ENCODE measurements at regions not wholly inside any gene's neighbourhood (a gene's known extent, or its start where the extent isn't known, plus 50 kb on each side); places are given as distances from the start of the nearest gene placed in this dataset.

DNA sequence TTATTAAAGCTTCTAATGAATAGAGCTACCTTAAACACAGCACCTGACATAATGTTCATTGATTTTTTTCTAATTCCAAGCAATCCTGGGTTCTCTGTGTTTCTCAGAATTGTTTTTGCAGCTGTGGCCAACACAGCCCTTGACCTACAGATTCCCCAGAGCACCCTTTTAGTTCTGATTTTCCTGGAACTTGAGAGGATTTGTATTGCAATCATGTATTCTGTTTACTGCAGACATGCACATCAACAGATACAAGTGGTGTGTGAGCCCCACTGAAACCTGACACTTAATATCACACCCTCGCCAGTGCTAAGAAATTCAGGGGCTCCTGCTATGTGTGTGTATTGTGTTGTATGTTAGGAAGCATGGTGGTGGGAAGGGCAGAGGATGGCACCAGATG is 344.2 kb upstream of the POM121L12 start:
- Mint-ChIP-seq H3K4me1 (peaks cover under 1% of the 10 kb centered on the region), H3K27me3 (ENCODE audit: low read depth) (no peaks in the 10 kb centered on the region), H3K36me3 (ENCODE audit: low read depth) (no peaks in the 10 kb centered on the region), H3K4me3 (no peak overlapping the region), H3K9me3 (no peaks in the 10 kb centered on the region), H3K27ac (no peak overlapping the region)
- TF ChIP-seq, protein P1, sequence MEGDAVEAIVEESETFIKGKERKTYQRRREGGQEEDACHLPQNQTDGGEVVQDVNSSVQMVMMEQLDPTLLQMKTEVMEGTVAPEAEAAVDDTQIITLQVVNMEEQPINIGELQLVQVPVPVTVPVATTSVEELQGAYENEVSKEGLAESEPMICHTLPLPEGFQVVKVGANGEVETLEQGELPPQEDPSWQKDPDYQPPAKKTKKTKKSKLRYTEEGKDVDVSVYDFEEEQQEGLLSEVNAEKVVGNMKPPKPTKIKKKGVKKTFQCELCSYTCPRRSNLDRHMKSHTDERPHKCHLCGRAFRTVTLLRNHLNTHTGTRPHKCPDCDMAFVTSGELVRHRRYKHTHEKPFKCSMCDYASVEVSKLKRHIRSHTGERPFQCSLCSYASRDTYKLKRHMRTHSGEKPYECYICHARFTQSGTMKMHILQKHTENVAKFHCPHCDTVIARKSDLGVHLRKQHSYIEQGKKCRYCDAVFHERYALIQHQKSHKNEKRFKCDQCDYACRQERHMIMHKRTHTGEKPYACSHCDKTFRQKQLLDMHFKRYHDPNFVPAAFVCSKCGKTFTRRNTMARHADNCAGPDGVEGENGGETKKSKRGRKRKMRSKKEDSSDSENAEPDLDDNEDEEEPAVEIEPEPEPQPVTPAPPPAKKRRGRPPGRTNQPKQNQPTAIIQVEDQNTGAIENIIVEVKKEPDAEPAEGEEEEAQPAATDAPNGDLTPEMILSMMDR (IDR thresholded peaks at IDR 0.05; ENCODE audit: unreplicated experiment in 3 of 3) = no peak

DNA sequence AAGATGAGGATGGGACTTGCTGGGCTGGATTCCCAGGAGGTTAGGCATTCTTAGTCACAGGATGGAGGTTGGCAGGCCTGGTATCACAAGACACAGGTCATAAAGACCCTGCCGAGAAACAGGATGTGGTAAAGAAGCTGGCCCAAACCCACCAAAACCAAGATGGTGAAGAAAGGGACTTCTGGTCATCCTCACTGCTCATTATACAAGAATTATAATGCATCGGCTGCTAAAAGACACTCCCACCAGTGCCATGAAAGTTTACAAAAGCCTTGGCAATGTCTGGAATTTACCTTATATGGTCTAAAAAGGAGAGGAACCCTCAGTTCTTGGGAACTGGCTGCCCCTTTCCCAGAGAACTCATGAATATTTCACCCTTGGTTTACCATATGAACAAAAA is 345.5 kb upstream of the POM121L12 start:
- no peak overlapping the region for H3K27ac Mint-ChIP-seq
- no peaks in the 10 kb centered on the region for H3K9me3 Mint-ChIP-seq
- no peaks in the 10 kb centered on the region for H3K27me3 Mint-ChIP-seq (ENCODE audit: low read depth)
- no peaks in the 10 kb centered on the region for H3K36me3 Mint-ChIP-seq (ENCODE audit: low read depth)
- H3K4me1 Mint-ChIP-seq = peaks cover 3% of the 10 kb centered on the region
- H3K4me3 Mint-ChIP-seq = no peak overlapping the region
- TF ChIP-seq, protein P1 (IDR thresholded peaks at IDR 0.05; ENCODE audit: unreplicated experiment in 3 of 3) = no peak

DNA sequence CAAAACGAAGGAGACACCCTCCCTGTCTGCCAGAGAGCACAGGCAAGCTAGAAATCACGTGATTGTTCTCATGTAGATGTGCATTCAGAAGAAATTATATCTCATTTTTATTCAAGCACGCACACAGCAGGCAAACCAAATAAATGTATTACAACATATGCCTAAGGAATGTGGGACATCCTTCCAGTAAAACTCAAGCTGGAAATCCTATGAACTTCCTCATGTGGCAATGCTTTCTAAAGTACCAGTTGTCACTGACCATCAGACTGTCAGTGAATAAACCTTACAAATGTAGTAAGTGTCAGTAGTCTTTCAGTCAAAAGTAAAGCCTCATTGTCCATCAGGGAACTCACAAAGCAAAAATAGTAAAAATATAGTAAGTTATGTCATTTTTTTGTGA is 350.1 kb upstream of the POM121L12 start:
- no peak overlapping the region for H3K4me3 Mint-ChIP-seq
- peaks cover 4% of the 10 kb centered on the region for H3K27me3 Mint-ChIP-seq (ENCODE audit: low read depth)
- no peaks in the 10 kb centered on the region for H3K36me3 Mint-ChIP-seq (ENCODE audit: low read depth)
- TF ChIP-seq, protein P1 (IDR thresholded peaks at IDR 0.05; ENCODE audit: unreplicated experiment in 3 of 3) = no peak
- H3K9me3 Mint-ChIP-seq = peaks cover 2% of the 10 kb centered on the region
- peaks cover 13% of the 10 kb centered on the region for H3K4me1 Mint-ChIP-seq
- H3K27ac Mint-ChIP-seq = no peak overlapping the region

DNA sequence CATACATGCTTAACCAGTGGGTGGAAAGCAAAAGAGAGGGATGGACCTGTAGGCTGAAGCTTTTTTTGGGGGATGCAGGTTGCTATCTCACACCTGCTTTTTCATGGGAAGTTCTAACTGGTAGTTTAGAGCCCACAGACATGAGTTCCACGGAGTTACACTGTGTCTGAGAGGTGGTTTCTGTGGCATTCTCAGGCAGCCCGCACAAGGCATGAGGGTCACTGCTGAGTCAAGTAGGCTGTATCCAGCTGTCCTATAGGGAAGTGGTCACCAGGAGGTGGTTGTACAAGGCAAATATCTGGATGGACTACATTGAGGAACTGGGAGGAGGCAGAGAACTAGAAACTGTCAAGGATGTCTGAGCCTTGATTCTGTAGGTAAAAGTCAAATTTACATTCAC is 351.0 kb upstream of the POM121L12 start:
- Mint-ChIP-seq H3K4me3 (no peak overlapping the region), H3K27me3 (ENCODE audit: low read depth) (peaks cover 4% of the 10 kb centered on the region), H3K9me3 (peaks cover 2% of the 10 kb centered on the region), H3K27ac (no peak overlapping the region), H3K4me1 (peaks cover 13% of the 10 kb centered on the region), H3K36me3 (ENCODE audit: low read depth) (no peaks in the 10 kb centered on the region)
- TF ChIP-seq, protein P1 (IDR thresholded peaks at IDR 0.05; ENCODE audit: unreplicated experiment in 3 of 3) = no peak

DNA sequence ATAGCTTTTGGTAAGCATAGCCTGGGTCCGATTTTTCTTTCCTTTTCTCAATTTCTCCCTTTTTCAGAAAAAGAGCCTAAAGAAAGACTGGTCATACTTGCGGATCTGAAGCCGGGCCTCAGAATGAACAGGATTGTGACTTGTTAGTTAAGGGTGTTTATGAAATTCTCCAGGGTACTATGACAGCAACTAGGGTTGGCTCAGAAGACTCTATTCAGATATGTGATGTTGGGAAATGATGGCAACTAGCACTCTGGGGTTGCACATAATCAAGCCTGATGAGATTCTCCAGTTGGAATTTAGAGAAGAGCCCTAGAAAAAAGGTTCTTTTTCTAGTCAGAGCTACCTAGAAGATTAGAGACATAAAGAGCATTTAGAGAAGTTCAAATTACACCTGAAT is 352.4 kb upstream of the POM121L12 start:
- peaks cover 2% of the 10 kb centered on the region for H3K9me3 Mint-ChIP-seq
- H3K27ac Mint-ChIP-seq = no peak overlapping the region

DNA sequence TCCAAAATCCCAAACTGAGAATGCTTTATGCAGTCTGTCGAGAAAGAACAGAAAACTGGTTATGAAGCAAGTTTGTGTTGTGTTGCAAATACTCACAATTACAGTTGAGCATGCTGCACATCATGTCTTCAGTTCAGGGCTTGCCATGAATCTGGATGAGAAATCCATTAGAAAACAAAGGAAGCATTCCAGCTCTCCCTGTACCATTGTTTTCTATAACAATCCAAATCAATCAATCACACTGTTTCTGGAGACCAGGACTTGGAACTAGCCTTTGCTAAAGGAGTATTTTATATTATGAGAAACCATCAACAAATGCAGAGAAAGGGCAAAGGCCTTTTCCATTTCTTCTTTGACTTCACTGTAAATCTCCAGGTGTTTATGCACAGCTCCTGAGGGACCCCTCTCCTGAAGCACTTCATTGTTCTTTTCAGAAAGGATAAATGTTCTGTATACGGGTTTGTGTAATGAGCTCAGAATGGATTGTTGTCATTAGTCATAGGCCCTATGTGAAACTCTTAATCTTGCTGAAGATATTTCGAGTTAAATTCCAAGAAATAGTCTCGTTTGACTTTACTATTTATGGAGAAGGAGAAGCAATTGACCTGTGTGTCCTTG is 364.7 kb upstream of the POM121L12 start:
- no peaks in the 10 kb centered on the region for H3K36me3 Mint-ChIP-seq (ENCODE audit: low read depth)
- no peaks in the 10 kb centered on the region for H3K27me3 Mint-ChIP-seq (ENCODE audit: low read depth)
- H3K9me3 Mint-ChIP-seq = no peaks in the 10 kb centered on the region
- TF ChIP-seq, protein P1 (IDR thresholded peaks at IDR 0.05; ENCODE audit: unreplicated experiment in 3 of 3) = no peak
- H3K27ac Mint-ChIP-seq = peak overlapping the region in 1 of 3 experiments; percentile 57
- H3K4me1 Mint-ChIP-seq = no peaks in the 10 kb centered on the region
- H3K4me3 Mint-ChIP-seq = no peak overlapping the region

More for the DNA sequence above, 352.4 kb upstream of the POM121L12 start:
- Mint-ChIP-seq H3K36me3 (ENCODE audit: low read depth) (no peaks in the 10 kb centered on the region), H3K4me1 (peaks cover 13% of the 10 kb centered on the region), H3K27me3 (ENCODE audit: low read depth) (peaks cover 4% of the 10 kb centered on the region), H3K4me3 (no peak overlapping the region)
- TF ChIP-seq, protein P1 (IDR thresholded peaks at IDR 0.05; ENCODE audit: unreplicated experiment in 3 of 3) = no peak
